Amniotic stem cell (primary cell): ENCODE measurements at regions not wholly inside any gene's neighbourhood (a gene's known extent, or its start where the extent isn't known, plus 50 kb on each side); places are given as distances from the start of the nearest gene placed in this dataset.

Experiments
- DNase-seq: peaks from one replicate; lab custom pipeline; 2025; lab: John Stamatoyannopoulos, UW

GRCh38 chr3:159763602-159764489, 224.8 kb upstream of the IL12A start:
- DNase-seq = peak; percentile 73

- DNase-seq = no peak
These were observed 224.1 kb upstream of the IL12A start for GRCh38 chr3:159764490-159765029.

- DNase-seq = peak; percentile 99
These were observed 223.4 kb upstream of the IL12A start for GRCh38 chr3:159765030-159765859.

- no peak for DNase-seq
These were observed 222.8 kb upstream of the IL12A start for GRCh38 chr3:159765860-159766294.

GRCh38 chr3:159766563-159767185, 222.0 kb upstream of the IL12A start:
- no peak for DNase-seq

GRCh38 chr3:159770998-159771397, 217.6 kb upstream of the IL12A start:
- DNase-seq = no peak

GRCh38 chr3:159771865-159772611, 216.6 kb upstream of the IL12A start:
- no peak for DNase-seq

- no peak for DNase-seq
These were observed 214.9 kb upstream of the IL12A start for GRCh38 chr3:159773706-159774105.

GRCh38 chr3:159775372-159775961, 213.2 kb upstream of the IL12A start:
- no peak for DNase-seq

- no peak for DNase-seq
These were observed 211.9 kb upstream of the IL12A start for GRCh38 chr3:159776779-159777178.

GRCh38 chr3:159779883-159780282, 208.8 kb upstream of the IL12A start:
- DNase-seq = no peak

GRCh38 chr3:159781867-159782266, 206.8 kb upstream of the IL12A start:
- no peak for DNase-seq

- DNase-seq = no peak
These were observed 205.8 kb upstream of the IL12A start for GRCh38 chr3:159782724-159783421.

GRCh38 chr3:159783780-159784742, 204.6 kb upstream of the IL12A start:
- no peak for DNase-seq

GRCh38 chr3:159785273-159785708, 203.3 kb upstream of the IL12A start:
- DNase-seq = no peak

- no peak for DNase-seq
These were observed 202.0 kb upstream of the IL12A start for GRCh38 chr3:159786489-159787177.

- DNase-seq = peak; percentile 68
These were observed 201.5 kb upstream of the IL12A start for GRCh38 chr3:159787178-159787574.

GRCh38 chr3:159787794-159788205, 200.8 kb upstream of the IL12A start:
- no peak for DNase-seq

- DNase-seq = no peak
These were observed 200.3 kb upstream of the IL12A start for GRCh38 chr3:159788291-159788690.
